HG03442 (cell line): ENCODE measurements at regions not wholly inside any gene's neighbourhood (a gene's known extent, or its start where the extent isn't known, plus 50 kb on each side); places are given as distances from the start of the nearest gene placed in this dataset.

Experiments used
- ATAC-seq: cut with Tn5 transposase; IDR thresholded peaks from one replicate; pipeline ENCODE4 v1.9.1; 2021; ENCODE audit warnings: mild to moderate bottlenecking, moderate library complexity; ENCODE audit not compliant: unreplicated experiment

- ATAC-seq: no peak
Measured at GRCh38 chr5:67437905-67438845, 241.6 kb upstream of the CD180 start.

GRCh38 chr5:67435032-67435431 is 238.4 kb upstream of the CD180 start:
- ATAC-seq: no peak

- ATAC-seq: no peak
Measured at GRCh38 chr5:67434466-67434865, 237.9 kb upstream of the CD180 start.

- ATAC-seq: no peak
Measured at GRCh38 chr5:67432606-67433005, 236.0 kb upstream of the CD180 start.

- no peak for ATAC-seq
Measured at GRCh38 chr5:67431191-67431590, 234.6 kb upstream of the CD180 start.

GRCh38 chr5:67427850-67428298 is 231.3 kb upstream of the CD180 start:
- ATAC-seq: no peak

GRCh38 chr5:67426961-67427849 is 230.6 kb upstream of the CD180 start:
- no peak for ATAC-seq

- no peak for ATAC-seq
Measured at GRCh38 chr5:67425514-67425913, 228.9 kb upstream of the CD180 start.

GRCh38 chr5:67417839-67418238 is 221.2 kb upstream of the CD180 start:
- ATAC-seq: no peak

- ATAC-seq: no peak
Measured at GRCh38 chr5:67416986-67417385, 220.4 kb upstream of the CD180 start.

GRCh38 chr5:67416133-67416937 is 219.7 kb upstream of the CD180 start:
- ATAC-seq: peak; percentile 78

- no peak for ATAC-seq
Measured at GRCh38 chr5:67414712-67415111, 218.1 kb upstream of the CD180 start.

GRCh38 chr5:67413721-67414120 is 217.1 kb upstream of the CD180 start:
- no peak for ATAC-seq

GRCh38 chr5:67409126-67409777 is 212.7 kb upstream of the CD180 start:
- ATAC-seq: no peak

- no peak for ATAC-seq
Measured at GRCh38 chr5:67407979-67408378, 211.4 kb upstream of the CD180 start.

- ATAC-seq: no peak
Measured at GRCh38 chr5:67405755-67406154, 209.2 kb upstream of the CD180 start.

GRCh38 chr5:67405101-67405364 is 208.4 kb upstream of the CD180 start:
- no peak for ATAC-seq

- no peak for ATAC-seq
Measured at GRCh38 chr5:67404256-67405100, 207.9 kb upstream of the CD180 start.

GRCh38 chr5:67402526-67402925 is 205.9 kb upstream of the CD180 start:
- no peak for ATAC-seq

GRCh38 chr5:67401172-67401571 is 204.6 kb upstream of the CD180 start:
- ATAC-seq: no peak
